Ishikawa (cell line): ENCODE measurements at regions not wholly inside any gene's neighbourhood (a gene's known extent, or its start where the extent isn't known, plus 50 kb on each side); places are given as distances from the start of the nearest gene placed in this dataset.

Source experiments
- EGR1 ChIP-seq: IDR thresholded peaks from 2 replicates; pipeline ENCODE4 v1.6.1; 2012
- TF ChIP-seq, protein P1 (sequence below): IDR thresholded peaks from 2 replicates; pipeline ENCODE4 v1.6.1; 2012

GRCh38 chr11:33475993-33476392 is 218.8 kb downstream of the HIPK3 start:
- TF ChIP-seq, protein P1, sequence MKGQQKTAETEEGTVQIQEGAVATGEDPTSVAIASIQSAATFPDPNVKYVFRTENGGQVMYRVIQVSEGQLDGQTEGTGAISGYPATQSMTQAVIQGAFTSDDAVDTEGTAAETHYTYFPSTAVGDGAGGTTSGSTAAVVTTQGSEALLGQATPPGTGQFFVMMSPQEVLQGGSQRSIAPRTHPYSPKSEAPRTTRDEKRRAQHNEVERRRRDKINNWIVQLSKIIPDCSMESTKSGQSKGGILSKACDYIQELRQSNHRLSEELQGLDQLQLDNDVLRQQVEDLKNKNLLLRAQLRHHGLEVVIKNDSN, result no peak
- no peak for TF ChIP-seq EGR1
